Globus pallidus (tissue), 1 donor: ENCODE measurements at regions not wholly inside any gene's neighbourhood (a gene's known extent, or its start where the extent isn't known, plus 50 kb on each side); places are given as distances from the start of the nearest gene placed in this dataset.

Experiments
- DNase-seq: peaks from one replicate; pipeline ENCODE4 v3.0.0-alpha.2; 2015; ENCODE audit warnings: low spot score

DNA sequence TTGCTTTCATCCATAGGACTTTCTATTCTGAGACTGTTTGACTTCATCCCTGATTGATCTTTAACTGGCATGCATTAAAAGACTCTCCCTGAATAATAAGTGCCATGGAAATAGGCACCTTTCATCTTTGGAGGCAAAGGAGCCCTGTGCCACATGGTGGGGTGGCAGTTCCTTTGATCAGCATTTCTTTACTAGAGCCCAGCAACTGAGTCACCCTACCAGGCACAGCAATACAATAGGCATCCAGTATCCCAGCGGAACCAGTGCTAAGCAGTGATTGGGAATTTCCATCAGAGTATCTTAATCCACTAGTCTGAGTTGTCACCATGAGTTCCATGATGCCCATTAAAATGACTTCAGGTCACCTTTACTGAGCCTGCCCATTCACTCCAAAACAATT lies 476.1 kb upstream of the MPDZ start:
- DNase-seq = no peak

- no peak for DNase-seq
Observed at GRCh38 chr9:13750639-13751038, 471.1 kb upstream of the MPDZ start.

- DNase-seq = no peak
Observed at GRCh38 chr9:13750061-13750460, 470.6 kb upstream of the MPDZ start.

DNA sequence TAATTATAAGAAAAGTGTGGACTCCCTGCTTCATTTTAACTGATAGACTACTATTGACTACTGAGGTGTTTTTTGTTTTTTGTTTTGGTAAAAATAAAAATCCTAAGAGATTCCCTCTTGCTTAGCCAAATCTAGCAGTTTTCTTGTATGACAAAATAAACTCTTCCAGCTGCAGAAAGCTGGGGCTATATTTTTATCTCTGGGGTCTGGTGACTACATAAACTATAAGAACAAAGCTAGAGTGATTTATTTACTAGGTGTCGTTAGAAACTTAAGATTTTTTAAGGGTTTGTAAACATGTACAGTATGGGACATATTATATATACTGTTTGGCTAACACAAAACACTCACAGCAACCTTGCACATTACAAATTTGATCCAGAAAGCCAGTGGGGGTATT lies 467.4 kb upstream of the MPDZ start:
- no peak for DNase-seq

DNA sequence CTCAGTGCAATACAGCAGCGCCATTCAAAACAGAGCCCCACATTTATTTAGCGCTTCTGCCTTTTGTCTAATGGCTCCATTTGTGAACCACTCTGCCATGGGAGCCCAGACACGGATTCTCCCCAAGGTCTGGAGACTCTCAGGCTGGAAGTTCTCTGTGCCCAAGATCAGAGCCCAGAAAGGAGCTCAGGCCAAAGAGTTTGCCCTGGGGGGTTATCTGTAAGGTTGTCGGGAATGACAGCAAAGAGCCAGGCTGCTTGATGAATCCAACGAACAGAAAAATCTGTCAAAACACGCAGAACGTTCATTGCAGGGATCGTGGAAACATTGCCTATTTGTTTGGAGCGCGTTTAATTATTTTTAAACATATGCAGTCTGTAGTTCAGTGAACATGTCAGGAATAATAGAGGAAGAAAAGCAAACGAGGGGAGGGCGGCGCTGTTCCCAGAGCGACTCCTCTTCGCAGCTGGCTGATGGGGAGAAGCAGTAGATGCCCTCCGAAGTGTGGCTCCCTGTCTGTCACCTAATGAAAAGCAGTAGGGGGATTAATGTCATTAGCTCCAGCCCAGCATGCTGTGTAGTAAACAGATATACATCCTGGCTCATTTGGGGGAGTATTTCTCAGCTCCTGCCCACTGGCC lies 464.9 kb upstream of the MPDZ start:
- no peak for DNase-seq

GRCh38 chr9:13737885-13738284 lies 458.4 kb upstream of the MPDZ start:
- DNase-seq = no peak

DNA sequence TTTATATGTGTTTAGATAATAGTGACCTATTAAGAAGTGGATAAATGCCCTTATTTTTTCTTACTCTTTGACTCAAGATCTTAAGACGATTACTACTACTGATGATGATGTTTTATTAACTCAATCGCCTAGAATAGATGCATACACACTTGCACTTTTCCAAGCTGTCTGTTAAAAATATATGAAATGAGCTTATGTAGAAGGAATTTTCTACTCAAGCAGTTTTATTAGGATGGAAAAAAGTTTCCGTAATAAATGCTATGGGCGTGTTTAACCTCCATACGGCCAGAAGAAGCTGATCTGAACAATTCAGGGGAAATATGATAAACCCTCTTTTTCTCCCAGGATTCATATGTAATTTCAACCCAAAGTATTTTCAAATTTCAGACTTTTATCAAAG lies 455.7 kb upstream of the MPDZ start:
- no peak for DNase-seq

- no peak for DNase-seq
Observed at GRCh38 chr9:13734601-13735000, 455.1 kb upstream of the MPDZ start.

- no peak for DNase-seq
Observed at GRCh38 chr9:13732290-13732689, 452.8 kb upstream of the MPDZ start.

- DNase-seq = no peak
Observed at GRCh38 chr9:13731637-13732036, 452.1 kb upstream of the MPDZ start.

- no peak for DNase-seq
Observed at GRCh38 chr9:13729955-13730354, 450.5 kb upstream of the MPDZ start.

GRCh38 chr9:13728917-13729811 lies 449.7 kb upstream of the MPDZ start:
- DNase-seq = no peak

- DNase-seq = peak; percentile 31
Observed at GRCh38 chr9:13728131-13728530, 448.6 kb upstream of the MPDZ start.

GRCh38 chr9:13726746-13727145 lies 447.3 kb upstream of the MPDZ start:
- DNase-seq = no peak

DNA sequence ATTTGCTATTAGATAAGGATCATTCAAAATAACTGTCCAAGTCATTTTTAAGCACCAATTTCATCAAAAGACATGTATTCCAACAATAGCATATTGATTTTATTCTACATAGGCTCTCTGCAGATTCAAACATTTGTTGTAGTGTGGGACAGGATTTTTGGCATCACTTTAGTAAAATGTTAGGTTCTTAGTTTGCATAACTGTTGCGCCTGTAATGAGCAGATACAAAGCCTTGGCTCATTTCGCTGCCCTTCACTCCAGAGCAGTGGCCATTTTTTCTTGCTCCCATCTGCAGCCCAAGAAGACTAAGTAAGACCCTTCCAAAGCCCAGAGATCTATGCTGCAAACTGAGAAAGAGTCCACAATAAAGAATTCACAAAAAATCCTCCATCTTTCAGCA lies 446.0 kb upstream of the MPDZ start:
- DNase-seq = no peak

DNA sequence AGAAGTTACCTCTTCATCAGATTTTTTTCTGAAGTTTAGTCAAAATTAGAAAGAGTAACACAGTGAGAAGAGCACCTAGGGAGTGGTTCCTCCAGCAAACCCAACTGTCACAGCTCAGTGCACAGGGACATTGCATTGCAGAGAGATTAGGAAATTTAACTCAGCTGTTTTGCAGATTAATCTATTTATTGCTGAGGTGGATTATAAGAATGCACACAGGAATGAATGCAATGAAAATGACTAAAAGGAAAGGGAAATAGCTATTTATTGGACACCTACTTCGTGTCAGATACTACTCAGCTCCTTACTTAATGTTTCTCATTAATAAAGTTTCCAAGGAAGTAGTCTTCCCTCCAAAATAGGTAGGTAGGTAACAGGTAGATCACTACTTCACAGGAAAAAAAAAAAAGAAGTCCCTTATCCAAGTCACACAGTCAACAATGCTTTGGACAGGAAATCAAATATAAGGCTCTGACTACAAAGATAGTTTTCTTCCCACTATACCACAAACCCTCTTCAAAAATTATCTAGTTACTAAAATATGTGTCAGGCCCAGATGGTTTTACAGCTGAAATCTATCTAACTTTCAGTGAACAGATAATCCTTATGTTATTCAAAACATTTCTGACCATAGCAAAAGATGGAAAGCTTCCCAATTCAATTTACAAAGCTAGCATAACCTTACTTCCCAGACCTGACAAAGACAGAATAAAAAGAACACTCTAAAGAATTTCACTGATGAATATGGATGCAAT lies 442.2 kb upstream of the MPDZ start:
- DNase-seq = no peak

GRCh38 chr9:13719981-13720676 lies 440.6 kb upstream of the MPDZ start:
- no peak for DNase-seq

- no peak for DNase-seq
Observed at GRCh38 chr9:13719446-13719845, 440.0 kb upstream of the MPDZ start.

DNA sequence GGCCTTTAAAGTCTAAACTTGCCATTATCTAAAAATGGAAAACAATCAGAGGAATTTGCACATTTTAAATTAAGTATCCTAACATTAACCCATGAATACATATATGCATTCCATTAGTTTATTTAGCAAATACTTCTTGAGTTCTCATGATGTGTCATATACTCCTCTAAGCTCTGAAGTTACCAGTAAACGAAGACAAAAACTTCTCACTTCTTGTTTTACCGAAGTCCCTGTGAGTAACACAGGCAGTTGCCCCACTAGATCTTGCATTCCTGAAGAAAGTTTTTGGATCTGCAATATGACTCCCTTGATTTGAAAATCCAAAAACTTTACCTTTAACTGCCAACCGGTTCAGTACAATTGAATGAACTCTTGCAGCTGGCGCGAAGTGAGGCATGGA lies 439.0 kb upstream of the MPDZ start:
- DNase-seq = no peak

DNA sequence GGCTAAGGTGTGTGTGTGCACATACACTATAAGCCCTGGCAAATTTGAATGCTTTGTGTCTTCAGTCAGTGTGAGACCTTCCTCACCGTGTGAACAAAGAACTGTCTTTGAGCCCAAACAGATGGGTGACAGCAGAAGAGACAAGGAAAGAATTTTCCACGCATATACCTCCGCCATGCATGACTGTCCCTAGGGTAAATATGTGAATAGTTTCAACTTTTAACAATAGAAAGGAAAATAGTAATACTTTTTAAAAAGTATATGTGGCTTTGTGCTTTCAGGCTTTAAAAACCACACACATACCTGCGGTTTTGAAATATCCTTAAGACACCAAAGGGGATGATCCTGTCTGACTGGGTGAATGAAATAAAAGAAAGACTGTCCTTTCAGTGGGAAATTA lies 438.6 kb upstream of the MPDZ start:
- DNase-seq = no peak

DNA sequence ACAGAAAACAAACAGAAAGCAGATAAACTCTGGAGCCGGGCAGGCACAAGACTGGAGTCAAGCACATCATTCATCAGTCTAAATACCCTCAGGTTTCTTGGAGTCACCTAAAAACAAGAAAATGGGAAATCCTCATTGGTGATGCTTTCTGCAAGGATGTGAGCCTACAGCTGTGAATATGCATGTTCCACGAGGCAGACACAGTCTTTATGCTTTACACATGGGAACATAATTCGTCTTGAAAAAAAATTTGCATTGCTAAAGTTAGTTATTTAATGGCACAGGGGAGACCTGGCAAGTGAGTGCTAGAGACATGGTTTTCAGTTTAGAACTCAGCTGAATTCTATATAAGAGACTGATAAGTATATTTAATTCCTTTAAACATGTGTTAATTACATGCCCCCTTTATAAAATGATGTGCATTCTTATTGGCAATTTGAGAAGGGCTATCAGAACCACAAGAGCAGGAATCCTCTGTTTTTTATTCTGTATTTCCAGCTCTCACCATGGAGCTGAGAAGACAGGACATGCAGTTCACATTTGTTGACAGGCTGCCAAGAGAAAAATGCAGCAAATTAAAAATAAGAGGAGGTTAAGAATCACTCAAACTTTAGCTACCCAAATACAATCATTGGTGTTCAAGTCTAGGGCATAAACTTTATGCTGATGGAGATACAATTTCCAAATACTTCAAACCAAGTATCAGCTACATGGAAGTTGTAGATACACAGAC lies 438.0 kb upstream of the MPDZ start:
- no peak for DNase-seq
